Trophoblast cell (in vitro differentiated cells and primary cell): ENCODE measurements at regions not wholly inside any gene's neighbourhood (a gene's known extent, or its start where the extent isn't known, plus 50 kb on each side); places are given as distances from the start of the nearest gene placed in this dataset.
"Not testable (repeated sequence)": the region's sequence is repeated elsewhere in the genome, so short reads cannot be mapped to it uniquely, and the experiment has no call there.

Source experiments
- DNase-seq, 2 donors: peaks; one replicate each; pipeline ENCODE4 v3.0.0-alpha.2; 2016
- H2AFZ ChIP-seq: 2 replicates; pipeline ENCODE4 v1.6.1; 2013; ENCODE audit warnings: low read length, moderate library complexity, mild to moderate bottlenecking; ENCODE audit not compliant: insufficient read depth, poor library complexity
- H2AK5ac ChIP-seq: 2 replicates; pipeline ENCODE4 v1.6.1; 2013; ENCODE audit warnings: mild to moderate bottlenecking, low read length
- H2BK120ac ChIP-seq: 2 replicates; pipeline ENCODE4 v1.6.1; 2013; ENCODE audit warnings: low read length, mild to moderate bottlenecking, moderate library complexity; ENCODE audit not compliant: insufficient read depth, poor library complexity
- H2BK12ac ChIP-seq: 2 replicates; pipeline ENCODE4 v1.6.1; 2013; ENCODE audit warnings: mild to moderate bottlenecking, low read length, moderate library complexity
- H2BK5ac ChIP-seq: 2 replicates; pipeline ENCODE4 v1.6.1; 2013; ENCODE audit warnings: low read length, low read depth, moderate library complexity, mild to moderate bottlenecking; ENCODE audit not compliant: poor library complexity
- H3K14ac ChIP-seq: 2 replicates; pipeline ENCODE4 v1.6.1; 2013; ENCODE audit warnings: mild to moderate bottlenecking, low read length
- H3K18ac ChIP-seq: 2 replicates; pipeline ENCODE4 v1.6.1; 2013; ENCODE audit warnings: mild to moderate bottlenecking, low read length
- H3K23ac ChIP-seq: 2 replicates; pipeline ENCODE4 v1.6.1; 2013; ENCODE audit warnings: low read length
- H3K27ac ChIP-seq: 2 replicates; pipeline ENCODE4 v1.5.1; 2013; ENCODE audit warnings: low read depth, mild to moderate bottlenecking, inconsistent platforms, low read length, moderate library complexity
- H3K27me3 ChIP-seq: 2 replicates; pipeline ENCODE4 v1.6.1; 2013; ENCODE audit warnings: inconsistent platforms, mild to moderate bottlenecking, low read length, moderate library complexity; ENCODE audit not compliant: insufficient read depth
- H3K36me3 ChIP-seq, 2 experiments: 1 replicate in 1 of 2; 2 replicates in 1 of 2; pipeline ENCODE4 v1.6.1; 2013; ENCODE audit warnings: low read length in 2 of 2, mild to moderate bottlenecking in 2 of 2, moderate library complexity in 1 of 2; ENCODE audit not compliant: insufficient read depth in 2 of 2, control insufficient read depth in 1 of 2
- H3K4ac ChIP-seq: 2 replicates; pipeline ENCODE4 v1.6.1; 2013; ENCODE audit warnings: low read depth, mild to moderate bottlenecking, low read length, moderate library complexity
- H3K4me1 ChIP-seq, 2 experiments: 1 replicate in 1 of 2; 2 replicates in 1 of 2; pipeline ENCODE4 v1.6.1; 2013; ENCODE audit warnings: low read length in 2 of 2, mild to moderate bottlenecking in 2 of 2, moderate library complexity in 1 of 2; ENCODE audit not compliant: insufficient read depth in 2 of 2, control insufficient read depth in 1 of 2
- H3K4me2 ChIP-seq: 2 replicates; pipeline ENCODE4 v1.6.1; 2013; ENCODE audit warnings: inconsistent platforms, mild to moderate bottlenecking, low read length, moderate library complexity
- H3K4me3 ChIP-seq: 2 replicates; pipeline ENCODE4 v1.5.1; 2013; ENCODE audit warnings: mild to moderate bottlenecking, low read depth, low read length, inconsistent platforms
- H3K79me1 ChIP-seq: one replicate; pipeline ENCODE4 v1.6.1; 2013; ENCODE audit warnings: low read length
- H3K79me2 ChIP-seq: 2 replicates; pipeline ENCODE4 v1.6.1; 2013; ENCODE audit warnings: low read length, mild to moderate bottlenecking; ENCODE audit not compliant: control insufficient read depth, insufficient read depth, poor library complexity
- H3K9ac ChIP-seq: 2 replicates; pipeline ENCODE4 v1.6.1; 2013; ENCODE audit warnings: mild to moderate bottlenecking, low read length
- H3K9me3 ChIP-seq: 2 replicates; pipeline ENCODE4 v1.6.1; 2013; ENCODE audit warnings: low read depth, mild to moderate bottlenecking, control low read depth, inconsistent platforms, low read length; ENCODE audit not compliant: insufficient read depth
- H4K12ac ChIP-seq: 2 replicates; pipeline ENCODE4 v1.6.1; 2013; ENCODE audit warnings: low read depth, mild to moderate bottlenecking, low read length, moderate library complexity
- H4K8ac ChIP-seq: 2 replicates; pipeline ENCODE4 v1.6.1; 2013; ENCODE audit warnings: low read depth, mild to moderate bottlenecking, low read length, moderate library complexity
- H4K91ac ChIP-seq: one replicate; pipeline ENCODE4 v1.6.1; 2013; ENCODE audit warnings: low read depth, mild to moderate bottlenecking, low read length, moderate library complexity
- WGBS: extraction: QIAGEN DNeasy Blood & Tissue Kit; methylation state at CpG from one replicate; pipeline ENCODE4 v1.1.7; 2013; ENCODE audit warnings: missing lambda C conversion rate; ENCODE audit not compliant: insufficient read length, insufficient coverage; ENCODE audit errors: extremely low coverage; 5-methylcytosine and 5-hydroxymethylcytosine counted together

- H2AK5ac ChIP-seq, H2BK120ac ChIP-seq, H3K79me1 ChIP-seq, H3K27me3 ChIP-seq, H3K23ac ChIP-seq, H2BK5ac ChIP-seq, H4K12ac ChIP-seq, H3K9ac ChIP-seq, H2BK12ac ChIP-seq, H3K4me2 ChIP-seq, H3K14ac ChIP-seq, H4K8ac ChIP-seq, H3K4me1 ChIP-seq, H3K79me2 ChIP-seq, H3K4me3 ChIP-seq, H3K27ac ChIP-seq, H3K18ac ChIP-seq, DNase-seq, H2AFZ ChIP-seq, H3K9me3 ChIP-seq, H3K36me3 ChIP-seq, H3K4ac ChIP-seq, H4K91ac ChIP-seq: not testable (repeated sequence)
- WGBS = no CpG with 5 or more reads among the region's 8 CpGs
Observed at GRCh38 chr17:20651022-20651421, 71.5 kb downstream of the CDRT15L2 start.

DNA sequence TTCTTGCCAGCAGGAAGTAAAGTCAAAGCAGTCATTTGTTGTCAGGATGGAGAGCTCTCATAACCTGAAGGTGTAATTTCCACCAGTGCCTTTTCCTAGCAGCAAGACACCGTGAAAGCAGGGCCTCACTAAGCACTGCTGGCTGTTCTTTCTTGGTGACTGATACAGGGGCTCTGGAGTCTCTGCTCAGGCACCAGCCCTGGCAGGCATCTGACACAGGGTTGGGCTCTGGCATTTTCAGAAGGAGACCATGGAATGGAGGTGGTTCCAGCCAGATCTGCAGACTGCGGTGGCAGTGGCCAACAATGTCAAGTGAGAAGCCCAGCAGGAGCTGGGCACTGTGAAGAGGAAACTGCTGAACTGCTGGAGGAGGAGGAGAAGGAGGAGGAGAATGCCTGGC, 72.2 kb downstream of the CDRT15L2 start:
- H3K9ac ChIP-seq, H3K14ac ChIP-seq, H2BK120ac ChIP-seq, H3K9me3 ChIP-seq, H4K12ac ChIP-seq, DNase-seq, H3K23ac ChIP-seq, H3K79me1 ChIP-seq, H2BK12ac ChIP-seq, H3K4me1 ChIP-seq, H2BK5ac ChIP-seq, H3K4me2 ChIP-seq, H4K8ac ChIP-seq, H3K79me2 ChIP-seq, H3K27me3 ChIP-seq, H3K36me3 ChIP-seq, H3K18ac ChIP-seq, H2AFZ ChIP-seq, H4K91ac ChIP-seq, H2AK5ac ChIP-seq, H3K4me3 ChIP-seq, H3K27ac ChIP-seq, H3K4ac ChIP-seq: not testable (repeated sequence)
- no CpG with 5 or more reads among the region's 2 CpGs for WGBS

DNA sequence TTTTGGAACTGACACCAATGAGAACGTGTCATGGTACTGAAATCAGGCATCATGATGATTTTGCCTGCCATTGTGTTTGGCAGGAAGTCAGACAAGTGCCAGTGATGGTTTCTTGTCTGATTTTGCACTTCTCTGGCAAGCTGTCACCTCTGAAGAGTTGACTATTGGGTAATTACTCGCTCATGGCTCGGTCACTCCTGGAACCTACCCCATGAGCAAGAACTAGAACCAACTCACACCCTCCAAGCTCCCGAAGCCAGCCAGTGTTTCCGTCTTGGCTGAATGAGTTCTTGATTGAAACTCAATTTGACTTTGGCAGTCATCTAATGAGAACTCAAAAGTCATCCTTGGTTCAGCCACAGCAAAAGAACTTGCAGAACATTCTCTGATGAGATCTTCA, 73.9 kb downstream of the CDRT15L2 start:
- H3K18ac ChIP-seq, H3K4ac ChIP-seq, H4K91ac ChIP-seq, H3K4me2 ChIP-seq, H3K9me3 ChIP-seq, H3K27me3 ChIP-seq, H3K14ac ChIP-seq, H3K9ac ChIP-seq, H3K79me2 ChIP-seq, H2BK5ac ChIP-seq, H3K79me1 ChIP-seq, DNase-seq, H2AK5ac ChIP-seq, H3K27ac ChIP-seq, H3K4me1 ChIP-seq, H2BK12ac ChIP-seq, H3K36me3 ChIP-seq, H4K12ac ChIP-seq, H2BK120ac ChIP-seq, H2AFZ ChIP-seq, H4K8ac ChIP-seq, H3K4me3 ChIP-seq, H3K23ac ChIP-seq: not testable (repeated sequence)
- no CpG with 5 or more reads among the region's 5 CpGs for WGBS

- H3K9me3 ChIP-seq, H3K27me3 ChIP-seq, H3K4me1 ChIP-seq, H2AK5ac ChIP-seq, H3K79me1 ChIP-seq, H2AFZ ChIP-seq, H2BK120ac ChIP-seq, H3K4me3 ChIP-seq, H4K8ac ChIP-seq, H3K23ac ChIP-seq, DNase-seq, H2BK5ac ChIP-seq, H2BK12ac ChIP-seq, H4K91ac ChIP-seq, H3K4ac ChIP-seq, H3K36me3 ChIP-seq, H3K9ac ChIP-seq, H3K18ac ChIP-seq, H3K4me2 ChIP-seq, H3K27ac ChIP-seq, H4K12ac ChIP-seq, H3K79me2 ChIP-seq, H3K14ac ChIP-seq: not testable (repeated sequence)
- no CpG with 5 or more reads among the region's 4 CpGs for WGBS
Observed at GRCh38 chr17:20654114-20654513, 74.6 kb downstream of the CDRT15L2 start.
